Ovary (tissue), 7 donors: ENCODE measurements at regions not wholly inside any gene's neighbourhood (a gene's known extent, or its start where the extent isn't known, plus 50 kb on each side); places are given as distances from the start of the nearest gene placed in this dataset.

Experiments
- DNase-seq, 5 donors: peaks; one replicate each; pipeline ENCODE4 v3.0.0-alpha.2; 2019 to 2020
- H3K27ac ChIP-seq, 2 donors: fragments of 200-600 bp; one replicate each; pipeline versions ENCODE4 v1.5.1 to v1.8.0; 2019 to 2022
- H3K27me3 ChIP-seq: fragments of 200-600 bp; one replicate; pipeline ENCODE4 v1.8.0; 2022
- H3K36me3 ChIP-seq: fragments of 200-600 bp; sonication (generic); one replicate; pipeline ENCODE4 v1.5.1; 2019
- H3K4me1 ChIP-seq: one replicate; pipeline ENCODE4 v1.8.1; 2013; ENCODE audit warnings: mild to moderate bottlenecking, moderate library complexity; ENCODE audit not compliant: insufficient read depth
- H3K4me3 ChIP-seq: fragments of 200-600 bp; sonication (generic); one replicate; pipeline ENCODE4 v1.5.1; 2017
- H3K9me3 ChIP-seq, 2 donors: fragments of 200-600 bp in 1 of 2; sonication (generic) in 1 of 2; one replicate each; pipeline versions ENCODE4 v1.5.1 to v1.8.1; 2013 to 2019; ENCODE audit warnings: mild to moderate bottlenecking in 1 of 2, moderate library complexity in 1 of 2
- EP300 ChIP-seq: sonication (generic); formaldehyde crosslinking; IDR thresholded peaks from one replicate; pipeline ENCODE4 v1.6.1; 2017; ENCODE audit warnings: antibody characterized with exemption
- POLR2A ChIP-seq: fragments of 450-650 bp; IDR thresholded peaks from one replicate; pipeline ENCODE4 v1.6.1; 2017; ENCODE audit warnings: antibody characterized with exemption, mild to moderate bottlenecking, moderate library complexity
- WGBS, 3 donors: extraction: QIAGEN DNeasy Blood & Tissue Kit in 1 of 3; methylation state at CpG; one replicate each; pipeline versions ENCODE4 v1.1.5 to v1.1.7; 2013 to 2017; 5-methylcytosine and 5-hydroxymethylcytosine counted together
- intact Hi-C, 4 donors: fragments of 100-400 bp; cut with DNase I; formaldehyde crosslinking; loops; one replicate each; pipeline versions ENCODE4 v1.11.0 to v1.15.1; 2022 to 2023
- TF ChIP-seq, protein P1 (sequence below), 3 donors: fragments of 450-650 bp in 2 of 3; fragments of 200-600 bp in 1 of 3; IDR thresholded peaks; one replicate each; pipeline versions ENCODE4 v1.5.1 to v1.8.0; 2016 to 2022; ENCODE audit warnings: antibody characterized with exemption in 3 of 3, mild to moderate bottlenecking in 1 of 3
- donor health status: DM: no; HTN: no; CAD: no; lungs with moderate emphysema.
- donor health status: DM: no; HTN: no; CAD: no.
- donor health status: Bipolar disorder and iron deficiency.
- donor health status: DM: no; HTN: no; CAD: no.
- donor health status: DM: yes; HTN: yes; CAD: no.

DNA sequence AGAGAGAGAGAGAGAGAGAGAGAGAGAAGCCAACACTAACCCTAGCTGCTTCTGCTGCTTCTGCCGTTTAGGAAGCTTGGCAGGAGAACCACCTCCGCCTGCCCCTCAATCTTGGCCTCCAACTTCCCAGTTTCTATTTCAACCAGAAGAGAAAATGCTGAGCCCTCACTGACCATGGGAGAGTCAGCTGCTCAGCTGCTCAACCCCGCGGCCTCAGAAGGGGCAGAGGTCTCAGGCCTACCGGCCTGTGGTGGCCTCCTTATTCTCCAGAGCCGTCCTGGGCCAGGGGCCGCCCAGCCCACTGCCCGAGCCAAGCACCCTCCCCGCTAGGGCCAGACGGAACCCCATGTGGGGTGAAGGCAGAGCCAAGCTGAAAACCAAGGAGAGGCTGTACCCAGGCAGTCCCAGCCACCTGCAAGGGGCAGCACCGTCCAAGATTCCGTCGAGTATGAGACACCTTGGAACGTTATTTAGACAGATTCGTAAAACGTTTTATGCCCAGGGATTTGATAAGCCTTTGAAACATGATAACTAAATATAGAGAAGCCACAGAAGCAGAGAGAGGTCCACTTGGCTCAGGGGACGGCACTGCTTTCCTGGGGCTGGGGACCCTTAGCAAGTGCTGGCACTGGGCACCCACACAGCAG is 116.6 kb downstream of the DLL1 start:
- no peaks in the 10 kb centered on the region for H3K9me3 ChIP-seq
- no peak overlapping the region for H3K4me3 ChIP-seq
- no peak overlapping the region for H3K27ac ChIP-seq
- DNase-seq = peak in 4 of 5 donors; percentile 34 to 63 (median 53)
- intact Hi-C loops = loop anchor here in 1 of 4 donors (5.0 kb wide), 1 partner anchor 1182 kb away; no protein-coding TSS in a partner anchor
- H3K36me3 ChIP-seq = no peaks in the 10 kb centered on the region
- 63 to 68% (median 65%) methylated on average over 17 of the region's 17 CpGs for WGBS, 3 donors
- H3K4me1 ChIP-seq = peaks cover 7% of the 10 kb centered on the region
- TF ChIP-seq EP300 (no peak), POLR2A (no peak)
- TF ChIP-seq, protein P1, sequence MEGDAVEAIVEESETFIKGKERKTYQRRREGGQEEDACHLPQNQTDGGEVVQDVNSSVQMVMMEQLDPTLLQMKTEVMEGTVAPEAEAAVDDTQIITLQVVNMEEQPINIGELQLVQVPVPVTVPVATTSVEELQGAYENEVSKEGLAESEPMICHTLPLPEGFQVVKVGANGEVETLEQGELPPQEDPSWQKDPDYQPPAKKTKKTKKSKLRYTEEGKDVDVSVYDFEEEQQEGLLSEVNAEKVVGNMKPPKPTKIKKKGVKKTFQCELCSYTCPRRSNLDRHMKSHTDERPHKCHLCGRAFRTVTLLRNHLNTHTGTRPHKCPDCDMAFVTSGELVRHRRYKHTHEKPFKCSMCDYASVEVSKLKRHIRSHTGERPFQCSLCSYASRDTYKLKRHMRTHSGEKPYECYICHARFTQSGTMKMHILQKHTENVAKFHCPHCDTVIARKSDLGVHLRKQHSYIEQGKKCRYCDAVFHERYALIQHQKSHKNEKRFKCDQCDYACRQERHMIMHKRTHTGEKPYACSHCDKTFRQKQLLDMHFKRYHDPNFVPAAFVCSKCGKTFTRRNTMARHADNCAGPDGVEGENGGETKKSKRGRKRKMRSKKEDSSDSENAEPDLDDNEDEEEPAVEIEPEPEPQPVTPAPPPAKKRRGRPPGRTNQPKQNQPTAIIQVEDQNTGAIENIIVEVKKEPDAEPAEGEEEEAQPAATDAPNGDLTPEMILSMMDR (IDR thresholded peaks at IDR 0.05) = no peak
- H3K27me3 ChIP-seq = no peaks in the 10 kb centered on the region

- 53 to 64% (median 61%) methylated on average over 5 of the region's 5 CpGs for WGBS, 3 donors
- peak in 3 of 5 donors; percentile 16 to 33 (median 16) for DNase-seq
Observed at GRCh38 chr6:170173335-170173881, 117.5 kb downstream of the DLL1 start.

DNA sequence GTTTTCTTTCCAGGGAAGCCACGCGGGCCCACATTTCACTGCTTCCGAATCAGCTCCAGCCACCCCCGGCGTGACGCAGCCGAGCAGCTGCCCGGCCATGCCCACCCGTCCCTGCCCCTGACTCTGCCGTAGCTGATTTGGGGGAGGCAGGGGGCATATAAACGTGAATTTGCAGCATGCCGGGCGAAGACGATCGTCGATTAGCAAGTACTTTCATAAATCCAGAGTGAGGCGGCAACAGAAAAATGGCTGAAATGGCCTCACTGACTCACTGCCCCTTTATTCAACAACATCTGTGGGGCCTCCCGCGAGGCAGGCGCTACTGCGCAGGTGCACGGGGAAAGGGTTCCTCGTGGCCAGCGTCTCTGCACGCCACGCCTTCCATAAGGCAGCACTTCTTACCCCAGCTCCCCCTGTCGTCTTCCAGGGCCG is 118.0 kb downstream of the DLL1 start:
- 93 to 96% (median 96%) methylated on average over 28 of the region's 28 CpGs for WGBS, 3 donors
- intact Hi-C loops = loop anchor here in 1 of 4 donors (5.0 kb wide), 1 partner anchor 1181 kb away; no protein-coding TSS in a partner anchor
- no peaks in the 10 kb centered on the region for H3K36me3 ChIP-seq

More at GRCh38 chr6:170173335-170173881, 117.5 kb downstream of the DLL1 start:
- Histone ChIP-seq H3K4me1 (peaks cover 7% of the 10 kb centered on the region), H3K36me3 (no peaks in the 10 kb centered on the region), H3K27ac (no peak overlapping the region), H3K27me3 (no peaks in the 10 kb centered on the region), H3K9me3 (no peaks in the 10 kb centered on the region), H3K4me3 (no peak overlapping the region)
- intact Hi-C loops = loop anchor here in 1 of 4 donors (5.0 kb wide), 1 partner anchor 1181 kb away; no protein-coding TSS in a partner anchor
- TF ChIP-seq, protein P1 (IDR thresholded peaks at IDR 0.05) = no peak
- TF ChIP-seq POLR2A (no peak), EP300 (no peak)

DNA sequence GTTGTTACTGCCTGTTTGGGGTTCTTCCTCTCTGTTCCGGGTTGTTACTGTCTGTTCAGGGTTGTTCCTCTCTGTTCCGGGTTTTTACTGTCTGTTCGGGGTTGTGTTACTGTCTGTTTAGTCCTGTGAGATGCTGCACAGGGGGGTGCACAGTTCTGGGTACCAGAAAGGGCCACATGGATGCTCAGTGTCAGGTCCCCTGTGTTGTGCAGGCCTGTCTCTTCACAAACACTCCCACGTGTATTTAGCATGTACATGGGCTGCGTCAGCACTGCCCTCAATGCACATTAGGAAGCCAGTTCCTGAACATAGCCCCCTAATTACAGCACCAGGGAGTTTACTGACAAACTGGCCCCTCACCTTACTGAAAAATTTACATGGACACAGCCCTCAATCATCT is 118.5 kb downstream of the DLL1 start:
- TF ChIP-seq, protein P1 (IDR thresholded peaks at IDR 0.05) = no peak
- TF ChIP-seq EP300 (no peak), POLR2A (no peak)
- Histone ChIP-seq H3K4me3 (no peak overlapping the region), H3K36me3 (no peaks in the 10 kb centered on the region), H3K9me3 (no peaks in the 10 kb centered on the region), H3K27me3 (no peaks in the 10 kb centered on the region), H3K27ac (no peak overlapping the region), H3K4me1 (peaks cover 7% of the 10 kb centered on the region)
- DNase-seq = peak in 1 of 5 donors; percentile 6
- intact Hi-C loops = loop anchor here in 1 of 4 donors (5.0 kb wide), 1 partner anchor 1180 kb away; no protein-coding TSS in a partner anchor
- WGBS, 3 donors = 78 to 89% (median 88%) methylated on average over 5 of the region's 5 CpGs

More for the DNA sequence above, 118.0 kb downstream of the DLL1 start:
- TF ChIP-seq, protein P1 (IDR thresholded peaks at IDR 0.05) = no peak
- TF ChIP-seq EP300 = no peak
- no peak for TF ChIP-seq POLR2A
- Histone ChIP-seq H3K4me3 (no peak overlapping the region), H3K27ac (no peak overlapping the region), H3K27me3 (no peaks in the 10 kb centered on the region), H3K9me3 (no peaks in the 10 kb centered on the region), H3K4me1 (peaks cover 7% of the 10 kb centered on the region)
- DNase-seq = peak in 3 of 5 donors; percentile 10 to 36 (median 14)
